ENCODE measurements at regions not wholly inside any gene's neighbourhood (a gene's known extent, or its start where the extent isn't known, plus 50 kb on each side); places are given as distances from the start of the nearest gene placed in this dataset.

GRCh38 chr3:177693616-177694264 lies 496.5 kb upstream of the TBL1XR1 start:
- TF ChIP-seq CTCF (conservative IDR thresholded peaks at IDR 0.05) (no peak), EZH2 (IDR thresholded peaks at IDR 0.05; ENCODE audit: low read depth) (no peak)

Measured in PC-9 (cell line).